PC-9 (cell line): ENCODE measurements at regions not wholly inside any gene's neighbourhood (a gene's known extent, or its start where the extent isn't known, plus 50 kb on each side); places are given as distances from the start of the nearest gene placed in this dataset.

Experiments used
- CTCF ChIP-seq: fragments of 200-600 bp; sonication (generic); conservative IDR thresholded peaks from 2 replicates; pipeline ENCODE4 v1.6.1; 2017; ENCODE audit warnings: mixed run types, antibody characterized with exemption, mild to moderate bottlenecking, moderate library complexity
- EZH2 ChIP-seq: fragments of 200-600 bp; sonication (generic); IDR thresholded peaks from 2 replicates; pipeline ENCODE4 v1.8.0; 2017; ENCODE audit warnings: antibody characterized with exemption, low read depth

- TF ChIP-seq EZH2 (no peak), CTCF (no peak)
These were observed 166.4 kb upstream of the SLC27A6 start for GRCh38 chr5:128798871-128799270.
